ENCODE measurements at regions not wholly inside any gene's neighbourhood (a gene's known extent, or its start where the extent isn't known, plus 50 kb on each side); places are given as distances from the start of the nearest gene placed in this dataset.

- Histone ChIP-seq H3K4me3 (ENCODE audit: low read depth in 1 of 3, low read length in 3 of 3) (no peak overlapping the region), H3K27ac (ENCODE audit: low read depth in 1 of 3, low read length in 2 of 3) (no peak overlapping the region), H3K36me3 (ENCODE audit: control insufficient read depth in 3 of 3, insufficient read depth in 2 of 3, low read depth in 1 of 3, low read length in 3 of 3) (no peaks in the 10 kb centered on the region), H3K4me1 (ENCODE audit: control insufficient read depth in 3 of 3, insufficient read depth in 2 of 3, low read depth in 1 of 3, low read length in 2 of 3) (no peaks in the 10 kb centered on the region), H3K9me3 (ENCODE audit: control insufficient read depth in 2 of 2, insufficient read depth in 1 of 2, low read depth in 1 of 2, low read length in 1 of 2) (no peaks in the 10 kb centered on the region), H3K27me3 (ENCODE audit: control insufficient read depth in 3 of 3, insufficient read depth in 3 of 3, low read length in 3 of 3) (peaks cover 9 to 62% (median 33%) of the 10 kb centered on the region in 3 donors)
- DNase-seq (no peak), FAIRE-seq (no peak)
- 4 to 9% (median 4%) methylated on average over 22 of the region's 22 CpGs for WGBS, 3 donors
Observed at GRCh38 chr12:114479831-114480230, 73.9 kb upstream of the TBX5 start.

- Histone ChIP-seq H3K27me3 (ENCODE audit: control insufficient read depth in 3 of 3, insufficient read depth in 3 of 3, low read length in 3 of 3) (peaks cover 9 to 62% (median 33%) of the 10 kb centered on the region in 3 donors), H3K36me3 (ENCODE audit: control insufficient read depth in 3 of 3, insufficient read depth in 2 of 3, low read depth in 1 of 3, low read length in 3 of 3) (no peaks in the 10 kb centered on the region), H3K4me3 (ENCODE audit: low read depth in 1 of 3, low read length in 3 of 3) (no peak overlapping the region), H3K4me1 (ENCODE audit: control insufficient read depth in 3 of 3, insufficient read depth in 2 of 3, low read depth in 1 of 3, low read length in 2 of 3) (no peaks in the 10 kb centered on the region), H3K9me3 (ENCODE audit: control insufficient read depth in 2 of 2, insufficient read depth in 1 of 2, low read depth in 1 of 2, low read length in 1 of 2) (no peaks in the 10 kb centered on the region), H3K27ac (ENCODE audit: low read depth in 1 of 3, low read length in 2 of 3) (no peak overlapping the region)
- WGBS, 3 donors, result 19 to 32% (median 22%) methylated on average over 5 of the region's 5 CpGs
- FAIRE-seq (no peak), DNase-seq (no peak)
Observed at GRCh38 chr12:114478865-114479264, 72.9 kb upstream of the TBX5 start.

- DNase-seq (no peak), FAIRE-seq (no peak)
- H3K4me3 ChIP-seq (ENCODE audit: low read depth in 1 of 3, low read length in 3 of 3), result no peak overlapping the region
- H3K4me1 ChIP-seq (ENCODE audit: control insufficient read depth in 3 of 3, insufficient read depth in 2 of 3, low read depth in 1 of 3, low read length in 2 of 3), result no peaks in the 10 kb centered on the region
- H3K27me3 ChIP-seq (ENCODE audit: control insufficient read depth in 3 of 3, insufficient read depth in 3 of 3, low read length in 3 of 3), result peaks cover 9 to 58% (median 33%) of the 10 kb centered on the region in 3 donors
- H3K36me3 ChIP-seq (ENCODE audit: control insufficient read depth in 3 of 3, insufficient read depth in 2 of 3, low read depth in 1 of 3, low read length in 3 of 3), result no peaks in the 10 kb centered on the region
- 11 to 16% (median 12%) methylated on average over 5 of the region's 5 CpGs for WGBS, 3 donors
- no peak overlapping the region for H3K27ac ChIP-seq (ENCODE audit: low read depth in 1 of 3, low read length in 2 of 3)
- no peaks in the 10 kb centered on the region for H3K9me3 ChIP-seq (ENCODE audit: control insufficient read depth in 2 of 2, insufficient read depth in 1 of 2, low read depth in 1 of 2, low read length in 1 of 2)
Observed at GRCh38 chr12:114477989-114478395, 72.0 kb upstream of the TBX5 start.

- H3K9me3 ChIP-seq (ENCODE audit: control insufficient read depth in 2 of 2, insufficient read depth in 1 of 2, low read depth in 1 of 2, low read length in 1 of 2), result no peaks in the 10 kb centered on the region
- H3K4me3 ChIP-seq (ENCODE audit: low read depth in 1 of 3, low read length in 3 of 3), result no peak overlapping the region
- no peak overlapping the region for H3K27ac ChIP-seq (ENCODE audit: low read depth in 1 of 3, low read length in 2 of 3)
- H3K36me3 ChIP-seq (ENCODE audit: control insufficient read depth in 3 of 3, insufficient read depth in 2 of 3, low read depth in 1 of 3, low read length in 3 of 3), result no peaks in the 10 kb centered on the region
- WGBS, 3 donors, result 34 to 41% (median 35%) methylated on average over 2 of the region's 2 CpGs
- H3K27me3 ChIP-seq (ENCODE audit: control insufficient read depth in 3 of 3, insufficient read depth in 3 of 3, low read length in 3 of 3), result peaks cover 9 to 43% (median 28%) of the 10 kb centered on the region in 3 donors
- FAIRE-seq, result no peak
- H3K4me1 ChIP-seq (ENCODE audit: control insufficient read depth in 3 of 3, insufficient read depth in 2 of 3, low read depth in 1 of 3, low read length in 2 of 3), result no peaks in the 10 kb centered on the region
- peak in 1 of 2 donors; percentile 4 for DNase-seq
Observed at GRCh38 chr12:114476159-114476558, 70.2 kb upstream of the TBX5 start.

GRCh38 chr12:114473717-114474116 is 67.8 kb upstream of the TBX5 start:
- Histone ChIP-seq H3K36me3 (ENCODE audit: control insufficient read depth in 3 of 3, insufficient read depth in 2 of 3, low read depth in 1 of 3, low read length in 3 of 3) (no peaks in the 10 kb centered on the region), H3K27ac (ENCODE audit: low read depth in 1 of 3, low read length in 2 of 3) (no peak overlapping the region), H3K4me1 (ENCODE audit: control insufficient read depth in 3 of 3, insufficient read depth in 2 of 3, low read depth in 1 of 3, low read length in 2 of 3) (no peaks in the 10 kb centered on the region), H3K4me3 (ENCODE audit: low read depth in 1 of 3, low read length in 3 of 3) (no peak overlapping the region), H3K27me3 (ENCODE audit: control insufficient read depth in 3 of 3, insufficient read depth in 3 of 3, low read length in 3 of 3) (peaks cover 5 to 19% (median 10%) of the 10 kb centered on the region in 3 donors), H3K9me3 (ENCODE audit: control insufficient read depth in 2 of 2, insufficient read depth in 1 of 2, low read depth in 1 of 2, low read length in 1 of 2) (no peaks in the 10 kb centered on the region)
- WGBS, 3 donors, result 70 to 73% (median 71%) methylated on average over 3 of the region's 3 CpGs
- no peak for DNase-seq
- no peak for FAIRE-seq

GRCh38 chr12:114473018-114473417 is 67.1 kb upstream of the TBX5 start:
- Histone ChIP-seq H3K4me1 (ENCODE audit: control insufficient read depth in 3 of 3, insufficient read depth in 2 of 3, low read depth in 1 of 3, low read length in 2 of 3) (no peaks in the 10 kb centered on the region), H3K27ac (ENCODE audit: low read depth in 1 of 3, low read length in 2 of 3) (no peak overlapping the region), H3K27me3 (ENCODE audit: control insufficient read depth in 3 of 3, insufficient read depth in 3 of 3, low read length in 3 of 3) (peaks cover 1 to 12% (median 6%) of the 10 kb centered on the region in 3 donors), H3K36me3 (ENCODE audit: control insufficient read depth in 3 of 3, insufficient read depth in 2 of 3, low read depth in 1 of 3, low read length in 3 of 3) (no peaks in the 10 kb centered on the region), H3K4me3 (ENCODE audit: low read depth in 1 of 3, low read length in 3 of 3) (no peak overlapping the region), H3K9me3 (ENCODE audit: control insufficient read depth in 2 of 2, insufficient read depth in 1 of 2, low read depth in 1 of 2, low read length in 1 of 2) (no peaks in the 10 kb centered on the region)
- DNase-seq (no peak), FAIRE-seq (no peak)
- 52 to 88% (median 80%) methylated on average over 2 of the region's 2 CpGs for WGBS, 3 donors

GRCh38 chr12:114457620-114458019 is 51.7 kb upstream of the TBX5 start:
- DNase-seq (no peak), FAIRE-seq (no peak)
- H3K27ac ChIP-seq (ENCODE audit: low read depth in 1 of 3, low read length in 2 of 3), result no peak overlapping the region
- H3K9me3 ChIP-seq (ENCODE audit: control insufficient read depth in 2 of 2, insufficient read depth in 1 of 2, low read depth in 1 of 2, low read length in 1 of 2), result no peaks in the 10 kb centered on the region
- peaks cover 0 to 3% (median 0%) of the 10 kb centered on the region in 3 donors for H3K36me3 ChIP-seq (ENCODE audit: control insufficient read depth in 3 of 3, insufficient read depth in 2 of 3, low read depth in 1 of 3, low read length in 3 of 3)
- H3K4me3 ChIP-seq (ENCODE audit: low read depth in 1 of 3, low read length in 3 of 3), result no peak overlapping the region
- 13 to 20% (median 17%) methylated on average over 4 of the region's 4 CpGs for WGBS, 3 donors
- peaks cover 0 to 6% (median 4%) of the 10 kb centered on the region in 3 donors for H3K27me3 ChIP-seq (ENCODE audit: control insufficient read depth in 3 of 3, insufficient read depth in 3 of 3, low read length in 3 of 3)
- no peaks in the 10 kb centered on the region for H3K4me1 ChIP-seq (ENCODE audit: control insufficient read depth in 3 of 3, insufficient read depth in 2 of 3, low read depth in 1 of 3, low read length in 2 of 3)
